HG02943 (cell line): ENCODE measurements at regions not wholly inside any gene's neighbourhood (a gene's known extent, or its start where the extent isn't known, plus 50 kb on each side); places are given as distances from the start of the nearest gene placed in this dataset.

Experiments used
- ATAC-seq: cut with Tn5 transposase; IDR thresholded peaks from one replicate; pipeline ENCODE4 v1.9.1; 2021; ENCODE audit warnings: mild to moderate bottlenecking, low read depth, moderate library complexity; ENCODE audit not compliant: unreplicated experiment

- no peak for ATAC-seq
These were observed 214.7 kb downstream of the SS18 start for GRCh38 chr18:25875551-25876240.

GRCh38 chr18:25873833-25874232 lies 216.6 kb downstream of the SS18 start:
- ATAC-seq: no peak

GRCh38 chr18:25866331-25866730 lies 224.1 kb downstream of the SS18 start:
- no peak for ATAC-seq

- ATAC-seq: no peak
These were observed 227.4 kb downstream of the SS18 start for GRCh38 chr18:25862881-25863600.

GRCh38 chr18:25853691-25854433 lies 236.6 kb downstream of the SS18 start:
- no peak for ATAC-seq

- ATAC-seq: no peak
These were observed 246.6 kb downstream of the SS18 start for GRCh38 chr18:25843791-25844190.

- ATAC-seq: no peak
These were observed 247.7 kb downstream of the SS18 start for GRCh38 chr18:25842665-25843064.

- no peak for ATAC-seq
These were observed 256.4 kb downstream of the SS18 start for GRCh38 chr18:25834061-25834460.

- no peak for ATAC-seq
These were observed 258.3 kb downstream of the SS18 start for GRCh38 chr18:25832001-25832604.

DNA sequence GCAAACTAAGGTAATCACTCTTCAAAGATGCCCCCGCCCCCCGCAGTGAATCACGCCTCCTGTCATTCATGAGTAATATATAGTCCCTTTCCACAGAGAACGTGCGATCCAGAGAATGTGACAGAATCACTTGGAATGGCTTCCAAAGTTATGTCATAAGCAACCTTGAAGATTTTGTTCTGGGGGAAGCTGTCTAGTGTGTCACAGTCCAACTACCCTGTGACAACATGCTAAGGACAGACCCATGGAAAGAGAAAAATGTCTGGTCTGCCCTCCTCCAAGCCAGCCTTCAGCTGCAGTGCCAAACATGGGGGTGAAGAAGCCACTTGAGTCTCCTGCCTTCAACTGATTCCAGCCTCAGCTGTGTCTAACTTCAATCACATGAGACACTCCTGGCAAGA lies 259.1 kb downstream of the SS18 start:
- no peak for ATAC-seq

- ATAC-seq: no peak
These were observed 259.6 kb downstream of the SS18 start for GRCh38 chr18:25830787-25831186.

GRCh38 chr18:25827961-25828561 lies 262.4 kb downstream of the SS18 start:
- ATAC-seq: no peak

DNA sequence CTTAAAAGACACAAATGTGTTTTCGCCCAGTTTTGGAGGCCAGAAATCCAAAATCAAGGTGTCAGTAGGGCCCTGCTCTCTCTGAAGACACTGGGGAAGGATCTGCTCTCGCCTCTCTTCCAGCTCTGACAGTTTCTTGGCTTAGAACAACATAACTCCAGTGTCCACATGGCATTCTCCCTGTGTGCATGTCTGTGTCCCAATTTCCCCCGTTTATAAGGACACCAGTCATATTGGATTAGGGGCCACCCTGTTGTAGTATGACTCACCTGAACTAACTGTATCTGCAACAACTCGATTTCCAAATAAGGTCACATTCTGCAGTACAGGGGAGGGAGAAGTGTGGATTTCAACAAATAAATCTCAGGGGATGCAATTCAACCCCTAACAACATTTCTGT lies 263.2 kb downstream of the SS18 start:
- no peak for ATAC-seq

DNA sequence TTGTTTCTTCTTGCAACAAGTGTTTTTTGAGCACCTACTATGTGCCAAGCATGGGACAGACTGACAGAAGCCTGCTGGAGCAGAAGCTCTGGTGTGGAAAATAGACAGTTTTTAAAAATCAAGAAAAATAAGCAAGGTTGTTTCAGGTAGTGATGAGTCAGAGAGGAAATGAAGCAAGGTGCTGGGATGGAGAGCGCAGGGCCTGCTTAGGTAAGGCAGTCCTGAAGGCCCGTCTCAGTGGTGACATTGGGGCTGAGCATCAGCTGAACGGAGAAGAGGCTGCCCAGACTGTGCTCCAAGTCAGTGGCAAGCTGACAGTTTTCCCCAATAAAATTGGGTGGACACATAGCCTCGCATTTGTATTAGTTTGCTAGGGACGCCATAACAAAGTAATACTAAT lies 263.6 kb downstream of the SS18 start:
- ATAC-seq: no peak

- no peak for ATAC-seq
These were observed 264.2 kb downstream of the SS18 start for GRCh38 chr18:25825979-25826776.

DNA sequence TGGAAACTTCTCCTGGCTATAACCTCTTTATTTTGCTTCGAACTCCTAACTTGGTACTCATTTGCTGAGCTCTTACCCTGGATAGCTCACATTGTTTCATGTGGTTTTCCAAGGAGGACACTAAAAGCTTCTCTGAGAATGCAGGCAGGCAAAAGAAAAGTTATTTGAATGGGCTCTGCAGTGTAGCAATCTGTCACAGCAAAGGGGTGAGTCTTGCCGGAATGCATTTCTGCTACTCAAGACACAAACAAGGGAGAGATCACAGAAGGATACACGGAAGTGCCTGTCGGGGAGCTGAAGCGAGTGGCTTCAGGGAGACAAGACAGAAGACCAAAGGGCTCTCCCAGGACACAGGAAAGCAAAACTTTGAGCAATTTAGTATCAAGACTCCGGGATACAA lies 265.4 kb downstream of the SS18 start:
- ATAC-seq: no peak

GRCh38 chr18:25819746-25820363 lies 270.6 kb downstream of the SS18 start:
- ATAC-seq: no peak

DNA sequence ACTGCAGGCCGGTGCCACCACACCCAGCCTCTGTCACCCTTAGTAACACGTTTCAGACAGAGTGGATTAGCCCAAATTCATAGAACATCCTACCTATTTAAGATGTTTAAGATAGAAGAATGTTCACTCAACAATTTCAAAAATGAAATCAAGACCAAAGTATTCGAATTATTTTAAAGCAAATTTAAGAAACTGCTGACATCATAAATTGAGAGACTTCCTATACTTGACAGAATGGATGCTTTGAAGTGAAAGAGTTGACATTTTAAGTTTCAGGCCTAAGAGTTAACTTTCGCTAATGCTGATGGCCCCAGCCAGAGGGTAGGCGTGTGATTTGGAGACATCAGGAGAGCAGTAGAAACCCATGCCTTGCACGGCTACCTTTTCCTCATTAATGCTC lies 271.9 kb downstream of the SS18 start:
- ATAC-seq: no peak

DNA sequence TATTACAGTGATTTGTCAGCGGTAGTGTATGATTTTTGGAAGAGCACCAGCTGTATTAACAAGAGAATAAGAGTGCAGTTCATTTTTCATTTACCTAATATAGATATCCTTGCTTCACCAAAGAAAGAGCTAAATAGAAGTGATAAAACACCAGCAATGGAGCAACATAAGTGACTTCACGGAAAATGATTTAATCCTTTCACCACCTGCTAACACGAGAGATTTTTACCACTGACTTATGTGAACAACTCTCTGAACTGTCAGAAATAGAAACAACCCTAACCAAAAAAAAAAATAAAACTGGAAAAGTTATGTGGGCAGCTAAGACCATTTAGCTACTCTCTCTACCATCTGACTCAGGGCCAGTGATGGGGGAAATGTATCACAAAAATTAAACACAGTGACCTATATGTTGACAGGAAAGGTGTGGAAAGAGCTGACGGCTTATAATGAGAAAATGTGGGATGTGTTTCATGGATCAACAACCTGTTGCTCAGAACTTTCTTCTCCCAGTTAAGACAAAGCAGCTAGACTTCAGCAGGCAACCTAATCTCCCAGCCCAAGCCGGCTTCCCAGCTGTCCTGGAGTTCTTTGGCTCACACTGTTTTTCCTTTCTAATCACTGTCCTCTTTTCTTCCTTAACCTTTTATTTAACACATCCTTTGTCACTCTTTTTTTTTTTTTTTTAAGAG lies 272.7 kb downstream of the SS18 start:
- ATAC-seq: no peak
